H1 (cell line): ENCODE measurements at regions not wholly inside any gene's neighbourhood (a gene's known extent, or its start where the extent isn't known, plus 50 kb on each side); places are given as distances from the start of the nearest gene placed in this dataset.

Source experiments
- BACH1 ChIP-seq: IDR thresholded peaks from 2 replicates; pipeline ENCODE4 v1.6.1; 2012; ENCODE audit warnings: low read length, improper control_type of control experiment
- CEBPB ChIP-seq: IDR thresholded peaks from 2 replicates; pipeline ENCODE4 v1.6.1; 2012; ENCODE audit warnings: low read depth, low read length

DNA sequence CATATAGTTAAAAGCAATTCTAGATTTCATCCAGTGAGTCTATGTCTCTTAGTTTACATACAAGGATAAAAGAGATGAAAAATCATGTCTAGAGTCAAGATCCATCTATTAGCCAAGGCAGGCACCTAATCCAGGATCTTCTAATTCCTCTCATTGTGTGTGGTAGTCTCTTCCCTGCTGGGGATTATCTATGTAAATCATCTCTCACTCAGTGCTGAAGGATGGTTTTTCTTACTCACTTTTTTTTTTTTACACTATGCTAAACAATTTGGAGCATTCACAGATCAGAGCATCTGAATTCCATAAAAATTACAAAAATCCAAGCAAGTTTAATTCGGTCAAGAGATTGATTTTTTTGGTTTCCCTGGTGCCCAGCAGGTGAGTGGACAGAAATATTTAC is 154.9 kb upstream of the GDNF start (continued):
- TF ChIP-seq CEBPB: no peak
- TF ChIP-seq BACH1: no peak
